ENCODE measurements at regions not wholly inside any gene's neighbourhood (a gene's known extent, or its start where the extent isn't known, plus 50 kb on each side); places are given as distances from the start of the nearest gene placed in this dataset.

GRCh38 chr11:19403196-19403895 lies 162.6 kb upstream of the E2F8 start:
- no peak for DNase-seq (ENCODE audit: low spot score)
- Histone ChIP-seq H3K4me3 (no peak overlapping the region), H3K27me3 (replicated peaks; ENCODE audit: insufficient read depth) (peaks cover 2% of the 10 kb centered on the region), H3K27ac (no peak overlapping the region), H3K36me3 (no peaks in the 10 kb centered on the region), H3K4me1 (replicated peaks) (no peaks in the 10 kb centered on the region), H3K9me3 (no peaks in the 10 kb centered on the region)
- WGBS, result 76% methylated on average over 7 of the region's 7 CpGs
- intact Hi-C loops (cut with DNase I), result no loop called here
- TF ChIP-seq POLR2AphosphoS5 (IDR thresholded peaks at IDR 0.05) (no peak), CTCF (IDR thresholded peaks at IDR 0.05) (no peak), POLR2A (IDR thresholded peaks at IDR 0.05) (no peak)

GRCh38 chr11:19400296-19400695 lies 159.6 kb upstream of the E2F8 start:
- TF ChIP-seq POLR2AphosphoS5 (IDR thresholded peaks at IDR 0.05) (no peak), POLR2A (IDR thresholded peaks at IDR 0.05) (no peak), CTCF (IDR thresholded peaks at IDR 0.05) (no peak)
- DNase-seq (ENCODE audit: low spot score), result no peak
- H3K9me3 ChIP-seq, result no peaks in the 10 kb centered on the region
- H3K36me3 ChIP-seq, result no peaks in the 10 kb centered on the region
- H3K4me3 ChIP-seq, result no peak overlapping the region
- 93% methylated on average over 5 of the region's 5 CpGs for WGBS
- no peak overlapping the region for H3K27ac ChIP-seq
- intact Hi-C loops (cut with DNase I), result no loop called here
- H3K27me3 ChIP-seq (replicated peaks; ENCODE audit: insufficient read depth), result peaks cover 2% of the 10 kb centered on the region
- H3K4me1 ChIP-seq (replicated peaks), result no peaks in the 10 kb centered on the region

- peaks cover 2% of the 10 kb centered on the region for H3K27me3 ChIP-seq (replicated peaks; ENCODE audit: insufficient read depth)
- TF ChIP-seq POLR2A (IDR thresholded peaks at IDR 0.05), result no peak
- TF ChIP-seq POLR2AphosphoS5 (IDR thresholded peaks at IDR 0.05), result no peak
- no peak for TF ChIP-seq CTCF (IDR thresholded peaks at IDR 0.05)
- H3K4me1 ChIP-seq (replicated peaks), result no peaks in the 10 kb centered on the region
- H3K36me3 ChIP-seq, result no peaks in the 10 kb centered on the region
- intact Hi-C loops (cut with DNase I), result no loop called here
- H3K27ac ChIP-seq, result no peak overlapping the region
- DNase-seq (ENCODE audit: low spot score), result no peak
- no peak overlapping the region for H3K4me3 ChIP-seq
- no peaks in the 10 kb centered on the region for H3K9me3 ChIP-seq
- 17% methylated on average over 9 of the region's 9 CpGs for WGBS
Observed at GRCh38 chr11:19398772-19399527, 158.2 kb upstream of the E2F8 start.

GRCh38 chr11:19398273-19398672 lies 157.5 kb upstream of the E2F8 start:
- Histone ChIP-seq H3K27me3 (replicated peaks; ENCODE audit: insufficient read depth) (peaks cover 2% of the 10 kb centered on the region), H3K27ac (no peak overlapping the region), H3K4me1 (replicated peaks) (no peaks in the 10 kb centered on the region), H3K36me3 (no peaks in the 10 kb centered on the region), H3K4me3 (no peak overlapping the region), H3K9me3 (no peaks in the 10 kb centered on the region)
- TF ChIP-seq CTCF (IDR thresholded peaks at IDR 0.05), result no peak
- no peak for TF ChIP-seq POLR2AphosphoS5 (IDR thresholded peaks at IDR 0.05)
- no peak for TF ChIP-seq POLR2A (IDR thresholded peaks at IDR 0.05)
- 85% methylated on average over 5 of the region's 5 CpGs for WGBS
- no peak for DNase-seq (ENCODE audit: low spot score)
- intact Hi-C loops (cut with DNase I), result no loop called here

GRCh38 chr11:19395050-19395449 lies 154.3 kb upstream of the E2F8 start:
- no peaks in the 10 kb centered on the region for H3K4me1 ChIP-seq (replicated peaks)
- H3K4me3 ChIP-seq, result no peak overlapping the region
- H3K36me3 ChIP-seq, result no peaks in the 10 kb centered on the region
- H3K27me3 ChIP-seq (replicated peaks; ENCODE audit: insufficient read depth), result peaks cover 2% of the 10 kb centered on the region
- no peak overlapping the region for H3K27ac ChIP-seq
- 62% methylated on average over 3 of the region's 3 CpGs for WGBS
- no peak for TF ChIP-seq POLR2AphosphoS5 (IDR thresholded peaks at IDR 0.05)
- no peak for TF ChIP-seq CTCF (IDR thresholded peaks at IDR 0.05)
- TF ChIP-seq POLR2A (IDR thresholded peaks at IDR 0.05), result no peak
- no peaks in the 10 kb centered on the region for H3K9me3 ChIP-seq
- DNase-seq (ENCODE audit: low spot score), result no peak
- intact Hi-C loops (cut with DNase I), result no loop called here

Measured in prostate gland (tissue), 2 donors.